Endodermal cell (in vitro differentiated cells): ENCODE measurements at regions not wholly inside any gene's neighbourhood (a gene's known extent, or its start where the extent isn't known, plus 50 kb on each side); places are given as distances from the start of the nearest gene placed in this dataset.

Experiments
- DNase-seq: peaks from one replicate; pipeline ENCODE4 v3.0.0-alpha.2; 2017
- H3K27ac ChIP-seq: 2 replicates; pipeline ENCODE4 v1.5.1; 2013; ENCODE audit warnings: mild to moderate bottlenecking, low read depth, low read length, moderate library complexity
- H3K27me3 ChIP-seq: 2 replicates; pipeline ENCODE4 v1.6.1; 2013; ENCODE audit warnings: mild to moderate bottlenecking, low read length, moderate library complexity; ENCODE audit not compliant: insufficient read depth, control insufficient read depth, poor library complexity, severe bottlenecking
- H3K36me3 ChIP-seq: 2 replicates; pipeline ENCODE4 v1.7.0; 2013; ENCODE audit warnings: mild to moderate bottlenecking, low read length, moderate library complexity; ENCODE audit not compliant: control insufficient read depth, insufficient read depth
- H3K4me1 ChIP-seq: one replicate; pipeline ENCODE4 v1.7.0; 2013; ENCODE audit warnings: low read length; ENCODE audit not compliant: control insufficient read depth, insufficient read depth
- H3K4me3 ChIP-seq: 2 replicates; pipeline ENCODE4 v1.5.1; 2013; ENCODE audit warnings: mild to moderate bottlenecking, low read length, moderate library complexity
- H3K9ac ChIP-seq: 2 replicates; pipeline ENCODE4 v1.6.1; 2013; ENCODE audit warnings: mild to moderate bottlenecking, low read length, moderate library complexity; ENCODE audit not compliant: poor library complexity, severe bottlenecking; ENCODE audit errors: extremely low read depth
- H3K9me3 ChIP-seq: 2 replicates; pipeline ENCODE4 v1.6.1; 2013; ENCODE audit warnings: mild to moderate bottlenecking, low read length, moderate library complexity; ENCODE audit not compliant: control insufficient read depth
- H3K27ac Mint-ChIP-seq: 2 replicates; pipeline ENCODE4 v1.8.0; 2020; ENCODE audit warnings: mixed read lengths
- H3K27me3 Mint-ChIP-seq: 2 replicates; pipeline ENCODE4 v1.8.0; 2021; ENCODE audit warnings: mild to moderate bottlenecking, mixed read lengths; ENCODE audit not compliant: insufficient read depth
- H3K36me3 Mint-ChIP-seq: 2 replicates; pipeline ENCODE4 v1.8.0; 2020; ENCODE audit warnings: low read depth, mixed read lengths
- H3K4me1 Mint-ChIP-seq: 2 replicates; pipeline ENCODE4 v1.8.0; 2020; ENCODE audit warnings: mixed read lengths
- H3K4me3 Mint-ChIP-seq: 2 replicates; pipeline ENCODE4 v1.8.0; 2020; ENCODE audit warnings: mild to moderate bottlenecking, moderate library complexity, mixed read lengths
- H3K9me3 Mint-ChIP-seq: 2 replicates; pipeline ENCODE4 v1.8.0; 2020; ENCODE audit warnings: mild to moderate bottlenecking, mixed read lengths
- WGBS, 2 experiments: methylation state at CpG; one replicate each; pipeline versions ENCODE4 v1.1.5 to v1.1.7; 2013; ENCODE audit warnings: missing lambda C conversion rate in 2 of 2, mixed read lengths in 1 of 2; ENCODE audit not compliant: insufficient coverage in 1 of 2, insufficient read length in 1 of 2; 5-methylcytosine and 5-hydroxymethylcytosine counted together
- TF ChIP-seq, protein P1 (sequence below): fragments of 200-600 bp; sonication (generic); conservative IDR thresholded peaks from 2 replicates; pipeline ENCODE4 v1.5.0; 2021; ENCODE audit warnings: antibody characterized with exemption, mild to moderate bottlenecking

- no peak overlapping the region for H3K9ac ChIP-seq
- H3K4me1 ChIP-seq, result no peaks in the 10 kb centered on the region
- no peak for DNase-seq
- no peaks in the 10 kb centered on the region for H3K36me3 ChIP-seq
- H3K27ac ChIP-seq, result no peak overlapping the region
- WGBS, 2 experiments, result 93% methylated on average over 2 of the region's 2 CpGs; no CpG with 5 or more reads in 1 of the 2 experiments
- no peaks in the 10 kb centered on the region for H3K27me3 ChIP-seq
- no peak overlapping the region for H3K4me3 ChIP-seq
- no peaks in the 10 kb centered on the region for H3K36me3 Mint-ChIP-seq
- no peaks in the 10 kb centered on the region for H3K27me3 Mint-ChIP-seq
- TF ChIP-seq, protein P1, sequence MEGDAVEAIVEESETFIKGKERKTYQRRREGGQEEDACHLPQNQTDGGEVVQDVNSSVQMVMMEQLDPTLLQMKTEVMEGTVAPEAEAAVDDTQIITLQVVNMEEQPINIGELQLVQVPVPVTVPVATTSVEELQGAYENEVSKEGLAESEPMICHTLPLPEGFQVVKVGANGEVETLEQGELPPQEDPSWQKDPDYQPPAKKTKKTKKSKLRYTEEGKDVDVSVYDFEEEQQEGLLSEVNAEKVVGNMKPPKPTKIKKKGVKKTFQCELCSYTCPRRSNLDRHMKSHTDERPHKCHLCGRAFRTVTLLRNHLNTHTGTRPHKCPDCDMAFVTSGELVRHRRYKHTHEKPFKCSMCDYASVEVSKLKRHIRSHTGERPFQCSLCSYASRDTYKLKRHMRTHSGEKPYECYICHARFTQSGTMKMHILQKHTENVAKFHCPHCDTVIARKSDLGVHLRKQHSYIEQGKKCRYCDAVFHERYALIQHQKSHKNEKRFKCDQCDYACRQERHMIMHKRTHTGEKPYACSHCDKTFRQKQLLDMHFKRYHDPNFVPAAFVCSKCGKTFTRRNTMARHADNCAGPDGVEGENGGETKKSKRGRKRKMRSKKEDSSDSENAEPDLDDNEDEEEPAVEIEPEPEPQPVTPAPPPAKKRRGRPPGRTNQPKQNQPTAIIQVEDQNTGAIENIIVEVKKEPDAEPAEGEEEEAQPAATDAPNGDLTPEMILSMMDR, result no peak
- H3K4me3 Mint-ChIP-seq, result no peak overlapping the region
- no peaks in the 10 kb centered on the region for H3K4me1 Mint-ChIP-seq
- no peaks in the 10 kb centered on the region for H3K9me3 Mint-ChIP-seq
- H3K27ac Mint-ChIP-seq, result no peak overlapping the region
- no peaks in the 10 kb centered on the region for H3K9me3 ChIP-seq
These were observed 546.2 kb upstream of the FOXG1 start for GRCh38 chr14:28220391-28220790.

DNA sequence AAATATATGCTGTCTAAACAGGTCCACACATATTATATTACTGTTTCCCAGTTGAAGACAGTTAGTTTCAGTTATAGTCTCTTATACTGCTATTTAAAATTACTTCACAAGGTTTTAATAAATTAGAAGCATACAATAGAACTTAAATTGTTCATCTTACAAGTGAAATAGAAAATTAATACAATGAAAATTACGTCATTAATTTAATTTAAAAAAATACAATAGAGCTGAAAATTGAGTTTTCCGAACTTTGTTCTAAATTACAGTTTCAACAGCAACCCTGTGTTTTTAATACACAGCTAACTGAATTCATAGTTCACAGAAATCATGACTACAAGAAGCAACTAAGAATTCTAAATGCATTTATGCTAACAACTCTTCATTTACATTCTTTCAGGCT is 525.7 kb upstream of the FOXG1 start:
- H3K27ac Mint-ChIP-seq, result no peak overlapping the region
- Histone ChIP-seq H3K27ac (no peak overlapping the region), H3K9me3 (peaks cover 27% of the 10 kb centered on the region), H3K9ac (no peak overlapping the region), H3K4me3 (no peak overlapping the region), H3K36me3 (no peaks in the 10 kb centered on the region), H3K27me3 (no peaks in the 10 kb centered on the region), H3K4me1 (no peaks in the 10 kb centered on the region)
- H3K4me3 Mint-ChIP-seq, result no peak overlapping the region
- no peaks in the 10 kb centered on the region for H3K4me1 Mint-ChIP-seq
- H3K36me3 Mint-ChIP-seq, result no peaks in the 10 kb centered on the region
- H3K27me3 Mint-ChIP-seq, result no peaks in the 10 kb centered on the region
- DNase-seq, result no peak
- TF ChIP-seq, protein P1, result no peak
- peaks cover 24% of the 10 kb centered on the region for H3K9me3 Mint-ChIP-seq
- 60 to 97% methylated on average over 1 to 2 of the region's 2 CpGs for WGBS, 2 experiments

- Histone ChIP-seq H3K9ac (no peak overlapping the region), H3K4me3 (no peak overlapping the region), H3K36me3 (no peaks in the 10 kb centered on the region), H3K9me3 (peaks cover 24% of the 10 kb centered on the region), H3K4me1 (no peaks in the 10 kb centered on the region), H3K27me3 (no peaks in the 10 kb centered on the region), H3K27ac (no peak overlapping the region)
- WGBS, 2 experiments, result 82% methylated on average over 2 of the region's 2 CpGs; no CpG with 5 or more reads in 1 of the 2 experiments
- Mint-ChIP-seq H3K4me1 (no peaks in the 10 kb centered on the region), H3K36me3 (no peaks in the 10 kb centered on the region), H3K4me3 (no peak overlapping the region), H3K27ac (no peak overlapping the region), H3K9me3 (peaks cover 23% of the 10 kb centered on the region), H3K27me3 (no peaks in the 10 kb centered on the region)
- DNase-seq, result no peak
- TF ChIP-seq, protein P1, result no peak
These were observed 523.7 kb upstream of the FOXG1 start for GRCh38 chr14:28242895-28243294.
